MM.1S (cell line): ENCODE measurements at regions not wholly inside any gene's neighbourhood (a gene's known extent, or its start where the extent isn't known, plus 50 kb on each side); places are given as distances from the start of the nearest gene placed in this dataset.

Source experiments
- DNase-seq: peaks from one replicate; pipeline ENCODE4 v3.0.0-alpha.2; 2015
- H2AFZ ChIP-seq: fragments of 300-600 bp; sonication (generic); 2 replicates; pipeline ENCODE4 v1.6.0; 2016; ENCODE audit warnings: antibody characterized with exemption, low read length
- H3F3A ChIP-seq: fragments of 300-600 bp; sonication (generic); 2 replicates; pipeline ENCODE4 v1.6.1; 2016; ENCODE audit warnings: mild to moderate bottlenecking, antibody characterized with exemption, low read length, moderate library complexity, mixed read lengths; ENCODE audit not compliant: insufficient read depth
- H3K27ac ChIP-seq: fragments of 300-600 bp; sonication (generic); 2 replicates; pipeline ENCODE4 v1.5.1; 2016; ENCODE audit warnings: mild to moderate bottlenecking, low read length
- H3K27me3 ChIP-seq: fragments of 300-600 bp; sonication (generic); replicated peaks from 2 replicates; pipeline ENCODE4 v1.6.0; 2016; ENCODE audit warnings: low read length; ENCODE audit not compliant: insufficient read depth
- H3K36me3 ChIP-seq: fragments of 300-600 bp; sonication (generic); replicated peaks from 2 replicates; pipeline ENCODE4 v1.6.1; 2016; ENCODE audit warnings: mild to moderate bottlenecking, low read length, mixed read lengths; ENCODE audit not compliant: insufficient read depth
- H3K4me1 ChIP-seq: fragments of 300-600 bp; sonication (generic); 2 replicates; pipeline ENCODE4 v1.6.1; 2016; ENCODE audit warnings: low read length, mixed read lengths
- H3K4me2 ChIP-seq: fragments of 300-600 bp; sonication (generic); 2 replicates; pipeline ENCODE4 v1.6.0; 2016; ENCODE audit warnings: low read depth, low read length
- H3K4me3 ChIP-seq: fragments of 300-600 bp; sonication (generic); 2 replicates; pipeline ENCODE4 v1.5.1; 2016; ENCODE audit warnings: low read length, mixed read lengths
- H3K79me2 ChIP-seq: fragments of 300-600 bp; sonication (generic); 2 replicates; pipeline ENCODE4 v1.6.1; 2016; ENCODE audit warnings: mixed run types, low read length, mixed read lengths
- H3K9ac ChIP-seq: fragments of 300-600 bp; sonication (generic); 2 replicates; pipeline ENCODE4 v1.6.1; 2016; ENCODE audit warnings: low read length, mixed read lengths
- H3K9me2 ChIP-seq: fragments of 300-600 bp; sonication (generic); replicated peaks from 2 replicates; pipeline ENCODE4 v1.6.1; 2016; ENCODE audit warnings: mild to moderate bottlenecking, low read length, mixed read lengths; ENCODE audit not compliant: insufficient read depth
- H3K9me3 ChIP-seq: fragments of 300-600 bp; sonication (generic); replicated peaks from 2 replicates; pipeline ENCODE4 v1.6.1; 2016; ENCODE audit warnings: mild to moderate bottlenecking, low read length, mixed read lengths; ENCODE audit not compliant: insufficient read depth
- H4K20me1 ChIP-seq: fragments of 300-600 bp; sonication (generic); 2 replicates; pipeline ENCODE4 v1.6.1; 2016; ENCODE audit warnings: mild to moderate bottlenecking, low read length, moderate library complexity, mixed read lengths; ENCODE audit not compliant: insufficient read depth
- EZH2 ChIP-seq: fragments of 300-600 bp; sonication (generic); optimal IDR thresholded peaks from 2 replicates; pipeline ENCODE3; 2017; ENCODE audit warnings: low read depth, mild to moderate bottlenecking, antibody characterized with exemption, low read length, mixed read lengths
- EZH2phosphoT487 ChIP-seq: fragments of 300-600 bp; sonication (generic); IDR thresholded peaks from 2 replicates; pipeline ENCODE4 v1.6.1; 2018; ENCODE audit warnings: antibody characterized with exemption, low read length
- TF ChIP-seq, protein P1 (sequence below): fragments of 300-600 bp; sonication (generic); IDR thresholded peaks from 2 replicates; pipeline ENCODE4 v1.5.1; 2016; ENCODE audit warnings: antibody characterized with exemption, low read length, mixed read lengths

DNA sequence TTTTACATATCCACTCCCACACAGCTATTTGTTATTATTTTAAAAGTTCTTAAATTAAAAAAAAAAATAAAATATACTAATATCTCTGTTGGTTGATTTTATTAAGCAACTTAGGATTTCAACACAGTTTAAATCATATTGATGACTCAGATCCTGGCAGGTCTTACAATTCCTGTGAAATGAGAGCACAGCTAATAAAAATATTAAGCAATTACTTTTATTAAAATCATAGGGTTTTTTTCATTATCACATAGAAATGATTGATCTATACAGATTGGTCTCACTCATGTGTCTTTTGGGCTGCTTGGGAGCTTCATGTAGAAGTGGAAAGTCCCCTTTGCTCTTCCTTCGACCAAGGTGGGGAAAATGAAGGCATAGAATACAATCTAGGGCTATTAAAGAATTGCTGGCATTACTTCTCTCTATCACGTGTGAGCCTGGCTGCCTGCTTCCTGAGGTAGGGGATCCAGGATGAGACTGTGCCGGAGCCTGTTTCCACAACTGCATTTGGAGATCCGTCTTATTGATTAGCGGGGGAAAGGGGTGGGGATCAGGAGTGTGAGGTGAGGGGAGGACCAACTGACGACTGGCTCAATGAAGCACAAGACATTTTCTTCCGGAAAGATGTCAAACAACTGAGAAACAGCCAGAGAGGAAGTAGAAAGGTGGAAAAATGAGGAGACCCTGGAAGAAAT is 858.0 kb downstream of the USP25 start:
- no peak for TF ChIP-seq EZH2
- TF ChIP-seq, protein P1, sequence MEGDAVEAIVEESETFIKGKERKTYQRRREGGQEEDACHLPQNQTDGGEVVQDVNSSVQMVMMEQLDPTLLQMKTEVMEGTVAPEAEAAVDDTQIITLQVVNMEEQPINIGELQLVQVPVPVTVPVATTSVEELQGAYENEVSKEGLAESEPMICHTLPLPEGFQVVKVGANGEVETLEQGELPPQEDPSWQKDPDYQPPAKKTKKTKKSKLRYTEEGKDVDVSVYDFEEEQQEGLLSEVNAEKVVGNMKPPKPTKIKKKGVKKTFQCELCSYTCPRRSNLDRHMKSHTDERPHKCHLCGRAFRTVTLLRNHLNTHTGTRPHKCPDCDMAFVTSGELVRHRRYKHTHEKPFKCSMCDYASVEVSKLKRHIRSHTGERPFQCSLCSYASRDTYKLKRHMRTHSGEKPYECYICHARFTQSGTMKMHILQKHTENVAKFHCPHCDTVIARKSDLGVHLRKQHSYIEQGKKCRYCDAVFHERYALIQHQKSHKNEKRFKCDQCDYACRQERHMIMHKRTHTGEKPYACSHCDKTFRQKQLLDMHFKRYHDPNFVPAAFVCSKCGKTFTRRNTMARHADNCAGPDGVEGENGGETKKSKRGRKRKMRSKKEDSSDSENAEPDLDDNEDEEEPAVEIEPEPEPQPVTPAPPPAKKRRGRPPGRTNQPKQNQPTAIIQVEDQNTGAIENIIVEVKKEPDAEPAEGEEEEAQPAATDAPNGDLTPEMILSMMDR = no peak
- TF ChIP-seq EZH2phosphoT487 = no peak
- Histone ChIP-seq H3K36me3 (no peaks in the 10 kb centered on the region), H3K4me3 (no peak overlapping the region), H3K27me3 (no peaks in the 10 kb centered on the region), H3K9me3 (no peaks in the 10 kb centered on the region), H3K4me1 (peaks cover 11% of the 10 kb centered on the region), H3K79me2 (no peaks in the 10 kb centered on the region), H3K9me2 (no peaks in the 10 kb centered on the region), H3K4me2 (peak overlapping the region; percentile 71; the same call in 1 of the 2 replicates), H2AFZ (no peak overlapping the region), H4K20me1 (no peaks in the 10 kb centered on the region), H3K27ac (no peak overlapping the region), H3F3A (peaks cover 4% of the 10 kb centered on the region; the same call in 1 of the 2 replicates), H3K9ac (no peak overlapping the region)
- no peak for DNase-seq

DNA sequence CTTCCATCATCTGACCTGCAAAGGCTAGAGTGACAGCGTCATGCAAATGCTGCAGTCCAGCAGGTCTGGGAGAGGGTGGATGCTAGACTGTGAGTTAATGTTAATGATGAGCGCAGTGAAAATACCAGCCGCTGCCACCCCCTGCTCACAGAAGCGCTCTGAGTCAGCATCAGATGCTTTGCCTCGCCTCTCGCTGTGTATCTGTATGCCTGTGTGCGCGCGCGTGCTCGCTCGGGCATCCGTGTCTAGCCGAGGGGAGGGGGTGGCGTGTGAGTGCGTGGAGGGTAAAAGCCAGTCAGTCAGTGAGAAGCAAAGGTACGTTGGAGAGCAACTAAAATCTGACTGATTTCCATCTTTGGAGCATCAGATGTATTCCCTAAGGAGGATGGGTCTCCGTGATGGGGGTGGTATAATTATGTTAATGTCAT is 858.7 kb downstream of the USP25 start:
- Histone ChIP-seq H3K36me3 (no peaks in the 10 kb centered on the region), H3K27ac (no peak overlapping the region), H3K9ac (no peak overlapping the region), H3F3A (peaks cover 4% of the 10 kb centered on the region; the same call in 1 of the 2 replicates), H3K79me2 (no peaks in the 10 kb centered on the region), H3K4me2 (no peak overlapping the region), H3K4me3 (no peak overlapping the region), H3K9me2 (no peaks in the 10 kb centered on the region), H3K9me3 (no peaks in the 10 kb centered on the region), H3K4me1 (peaks cover 11% of the 10 kb centered on the region), H2AFZ (no peak overlapping the region), H3K27me3 (no peaks in the 10 kb centered on the region), H4K20me1 (no peaks in the 10 kb centered on the region)
- TF ChIP-seq EZH2 = no peak
- no peak for DNase-seq

DNA sequence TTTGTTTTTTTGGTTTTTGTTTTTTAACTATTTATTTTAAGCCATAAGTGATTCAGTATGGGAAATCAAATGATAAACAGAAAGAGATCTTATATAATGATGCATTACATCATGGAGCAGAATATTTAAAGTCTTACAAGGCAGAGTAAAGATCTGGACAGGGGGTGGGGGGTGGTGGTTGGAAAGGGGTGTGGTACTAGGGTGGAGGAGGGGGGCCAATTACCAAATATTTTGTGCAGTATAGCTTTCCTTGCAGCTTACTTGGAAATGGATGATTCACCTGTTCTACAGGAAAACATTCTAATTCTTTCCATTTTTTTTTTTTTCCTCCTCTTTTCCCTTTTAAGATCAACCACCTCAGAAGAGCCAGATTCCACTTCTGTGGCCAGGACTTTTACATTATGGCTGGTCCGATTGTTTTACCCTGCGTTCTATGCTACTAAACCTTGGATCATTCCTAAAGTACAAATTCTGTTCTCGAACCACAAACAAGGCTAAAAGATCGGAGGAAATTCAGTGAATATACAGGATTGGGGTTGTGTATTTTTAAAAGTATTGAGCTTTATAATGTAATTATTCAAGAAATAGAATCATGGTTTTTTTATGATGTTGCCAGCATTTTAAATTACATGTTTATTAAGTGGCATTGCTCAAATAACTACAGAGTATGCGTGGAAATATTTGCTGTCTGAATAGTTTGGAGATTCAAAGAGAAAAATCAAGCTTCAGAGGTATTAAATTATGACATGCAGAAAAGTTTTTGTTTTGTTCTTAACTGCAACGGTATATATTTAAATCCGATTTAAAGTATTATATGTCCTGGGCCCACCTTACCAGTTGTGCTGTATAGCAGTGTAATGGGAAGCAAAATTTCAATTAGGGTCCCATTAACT is 859.5 kb downstream of the USP25 start:
- Histone ChIP-seq H3K9me3 (no peaks in the 10 kb centered on the region), H3K9ac (no peak overlapping the region), H3K27me3 (no peaks in the 10 kb centered on the region), H3K9me2 (no peaks in the 10 kb centered on the region), H3K4me3 (no peak overlapping the region), H3K4me2 (no peak overlapping the region), H3F3A (peaks cover 4% of the 10 kb centered on the region; the same call in 1 of the 2 replicates), H3K27ac (no peak overlapping the region), H4K20me1 (no peaks in the 10 kb centered on the region), H3K4me1 (peaks cover 11% of the 10 kb centered on the region), H2AFZ (no peak overlapping the region), H3K79me2 (no peaks in the 10 kb centered on the region), H3K36me3 (no peaks in the 10 kb centered on the region)
- no peak for DNase-seq
- TF ChIP-seq EZH2phosphoT487 (no peak), EZH2 (no peak)
- TF ChIP-seq, protein P1 = no peak
